GM12892 (cell line): ENCODE measurements at regions not wholly inside any gene's neighbourhood (a gene's known extent, or its start where the extent isn't known, plus 50 kb on each side); places are given as distances from the start of the nearest gene placed in this dataset.
"Not testable (repeated sequence)": the region's sequence is repeated elsewhere in the genome, so short reads cannot be mapped to it uniquely, and the experiment has no call there.

Source experiments
- DNase-seq: peaks from one replicate; pipeline ENCODE4 v3.0.0; 2011; ENCODE audit not compliant: insufficient read length
- FAIRE-seq: peaks from 2 replicates; lab custom pipeline; 2011; peaks lifted over from hg19 to GRCh38; lab: Jason Lieb, UNC
- POLR2A ChIP-seq: IDR thresholded peaks from 2 replicates; pipeline ENCODE4 v1.6.1; 2011; ENCODE audit warnings: low read depth, low read length, control low read depth
- POLR2AphosphoS5 ChIP-seq: IDR thresholded peaks from 2 replicates; pipeline ENCODE4 v1.6.1; 2011; ENCODE audit warnings: low read depth, low read length, control low read depth
- TAF1 ChIP-seq: IDR thresholded peaks from 2 replicates; pipeline ENCODE4 v1.6.1; 2011; ENCODE audit warnings: low read depth, mild to moderate bottlenecking, control low read depth, low read length, borderline replicate concordance

- DNase-seq = no peak
- TF ChIP-seq POLR2A (no peak), POLR2AphosphoS5 (no peak), TAF1 (no peak)
- no peak for FAIRE-seq
These were observed 615.3 kb downstream of the TFAP2A start for GRCh38 chr6:9799582-9799981.

DNA sequence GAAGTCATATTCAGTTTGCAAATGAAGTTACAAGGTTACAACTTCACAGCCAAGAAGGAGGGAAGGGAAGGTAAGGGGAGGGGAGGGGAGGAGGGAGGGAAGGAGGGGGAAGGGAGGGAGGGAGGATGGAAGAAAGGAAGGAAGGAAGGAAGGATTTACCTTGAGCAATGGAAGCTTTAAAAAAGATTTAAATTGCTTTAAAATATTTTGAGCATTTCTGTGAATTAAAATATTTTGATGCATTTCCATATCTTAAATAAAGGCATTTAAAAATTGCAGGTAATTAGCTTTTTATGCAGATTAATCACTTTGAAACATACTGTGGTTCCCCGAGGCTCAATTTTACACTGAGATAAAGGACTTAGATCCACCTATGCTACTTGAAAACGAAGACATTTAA, 618.0 kb downstream of the TFAP2A start:
- DNase-seq = no peak
- TF ChIP-seq POLR2AphosphoS5 = no peak
- TF ChIP-seq TAF1 = no peak
- TF ChIP-seq POLR2A = no peak
- FAIRE-seq = no peak

- FAIRE-seq (no peak), DNase-seq (no peak)
- no peak for TF ChIP-seq POLR2A
- no peak for TF ChIP-seq POLR2AphosphoS5
- TF ChIP-seq TAF1 = no peak
These were observed 619.0 kb downstream of the TFAP2A start for GRCh38 chr6:9795880-9796279.

GRCh38 chr6:9789201-9789600, 625.7 kb downstream of the TFAP2A start:
- DNase-seq (no peak), FAIRE-seq (no peak)
- TF ChIP-seq POLR2A = no peak
- TF ChIP-seq TAF1 = no peak
- no peak for TF ChIP-seq POLR2AphosphoS5

DNA sequence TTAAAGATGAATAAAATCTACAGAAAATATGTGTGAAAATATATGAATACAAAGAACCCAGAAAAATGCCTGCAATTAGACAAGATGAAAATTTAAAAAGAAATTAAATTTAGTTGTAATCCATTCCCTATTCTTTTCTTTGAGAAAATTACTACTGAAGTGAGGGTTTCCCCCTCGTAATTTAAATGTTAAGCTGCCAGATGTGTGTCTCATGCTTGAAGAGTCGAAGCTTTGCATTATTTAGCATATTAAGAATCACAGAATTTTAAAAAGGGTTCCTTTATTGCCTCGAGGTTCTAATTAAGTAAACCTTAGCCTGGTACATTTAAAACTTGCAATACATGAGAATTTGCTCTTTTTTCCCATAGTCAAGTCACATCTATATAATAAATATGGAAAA, 630.1 kb downstream of the TFAP2A start:
- DNase-seq (no peak), FAIRE-seq (no peak)
- TF ChIP-seq POLR2A (no peak), POLR2AphosphoS5 (no peak), TAF1 (no peak)

DNA sequence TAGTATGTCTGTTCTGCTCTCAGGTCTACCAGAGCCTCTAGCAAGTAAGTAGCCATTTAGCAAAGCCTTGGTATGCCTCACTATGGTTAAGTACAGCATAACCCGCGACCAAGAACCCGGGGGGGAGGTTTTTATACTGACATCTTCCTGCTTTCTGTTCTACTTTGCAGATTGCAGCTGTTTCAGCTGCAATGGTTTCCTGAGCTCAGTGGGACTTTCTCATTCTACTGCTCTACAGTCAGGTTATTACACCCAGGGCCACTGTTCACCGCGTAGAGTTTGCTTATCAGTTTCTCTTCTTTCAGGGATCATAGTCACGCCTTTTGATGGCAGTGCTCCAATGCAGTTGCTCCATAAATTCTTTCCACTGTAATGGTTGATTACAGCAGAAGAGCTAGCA, 631.3 kb downstream of the TFAP2A start:
- TF ChIP-seq POLR2A (no peak), POLR2AphosphoS5 (no peak), TAF1 (no peak)
- DNase-seq (no peak), FAIRE-seq (no peak)

- FAIRE-seq = no peak
- no peak for DNase-seq
- TF ChIP-seq POLR2A (no peak), TAF1 (no peak), POLR2AphosphoS5 (no peak)
These were observed 648.5 kb downstream of the TFAP2A start for GRCh38 chr6:9766240-9766915.

GRCh38 chr6:9761220-9761619, 653.7 kb downstream of the TFAP2A start:
- FAIRE-seq = no peak
- DNase-seq = no peak
- no peak for TF ChIP-seq TAF1
- TF ChIP-seq POLR2A = no peak
- TF ChIP-seq POLR2AphosphoS5 = no peak

- no peak for FAIRE-seq
These were observed 660.4 kb downstream of the TFAP2A start for GRCh38 chr6:9754515-9754914.

DNA sequence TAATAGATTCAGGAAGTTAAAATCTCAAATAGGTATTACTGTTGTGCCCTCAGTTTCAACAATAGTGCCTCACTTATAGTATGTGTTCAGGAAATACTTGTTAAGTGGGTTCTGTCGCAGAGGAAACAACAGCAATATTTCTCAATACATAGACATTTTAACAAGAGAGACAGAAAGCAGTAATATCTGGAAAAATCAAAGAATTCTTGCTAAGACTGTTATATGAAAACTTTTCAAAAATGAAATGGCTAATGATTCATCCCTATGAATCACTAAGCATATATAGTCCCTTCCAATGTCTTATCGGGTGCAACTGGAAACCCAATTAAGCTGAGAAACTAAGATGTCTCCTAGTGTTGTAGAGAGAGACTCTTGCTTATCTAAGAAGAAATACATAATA, 668.9 kb downstream of the TFAP2A start:
- FAIRE-seq (no peak), DNase-seq (no peak)
- no peak for TF ChIP-seq POLR2A
- TF ChIP-seq POLR2AphosphoS5 = no peak
- TF ChIP-seq TAF1 = no peak

More at GRCh38 chr6:9754515-9754914, 660.4 kb downstream of the TFAP2A start:
- no peak for DNase-seq
- no peak for TF ChIP-seq TAF1
- no peak for TF ChIP-seq POLR2AphosphoS5
- no peak for TF ChIP-seq POLR2A

- FAIRE-seq (no peak), DNase-seq (no peak)
- TF ChIP-seq POLR2A (no peak), TAF1 (no peak), POLR2AphosphoS5 (no peak)
These were observed 669.4 kb downstream of the TFAP2A start for GRCh38 chr6:9745476-9745875.

DNA sequence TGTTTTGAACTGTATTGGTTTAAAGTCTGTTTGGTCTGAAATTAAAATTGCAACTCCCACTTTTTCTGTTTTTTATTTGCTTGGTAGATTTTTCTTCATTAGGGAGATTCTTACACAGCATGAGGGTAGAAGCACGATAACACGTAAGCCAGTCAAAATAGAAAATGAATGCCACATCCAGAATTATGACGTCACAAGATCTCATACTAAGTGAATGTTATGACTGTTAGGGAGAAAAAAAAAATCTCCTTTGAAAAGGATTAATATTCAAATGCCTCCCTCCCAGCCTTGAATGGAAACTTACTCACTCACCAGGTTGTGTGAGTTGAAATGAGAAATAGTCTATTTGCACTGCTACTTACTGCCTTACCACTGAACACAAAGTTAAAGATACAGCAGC, 670.8 kb downstream of the TFAP2A start:
- no peak for FAIRE-seq
- TF ChIP-seq POLR2A (no peak), TAF1 (no peak), POLR2AphosphoS5 (no peak)

GRCh38 chr6:9732056-9732455, 682.8 kb downstream of the TFAP2A start:
- no peak for TF ChIP-seq TAF1
- no peak for TF ChIP-seq POLR2AphosphoS5
- TF ChIP-seq POLR2A = no peak
- DNase-seq (no peak), FAIRE-seq (no peak)

More for the DNA sequence above, 670.8 kb downstream of the TFAP2A start:
- DNase-seq = no peak

DNA sequence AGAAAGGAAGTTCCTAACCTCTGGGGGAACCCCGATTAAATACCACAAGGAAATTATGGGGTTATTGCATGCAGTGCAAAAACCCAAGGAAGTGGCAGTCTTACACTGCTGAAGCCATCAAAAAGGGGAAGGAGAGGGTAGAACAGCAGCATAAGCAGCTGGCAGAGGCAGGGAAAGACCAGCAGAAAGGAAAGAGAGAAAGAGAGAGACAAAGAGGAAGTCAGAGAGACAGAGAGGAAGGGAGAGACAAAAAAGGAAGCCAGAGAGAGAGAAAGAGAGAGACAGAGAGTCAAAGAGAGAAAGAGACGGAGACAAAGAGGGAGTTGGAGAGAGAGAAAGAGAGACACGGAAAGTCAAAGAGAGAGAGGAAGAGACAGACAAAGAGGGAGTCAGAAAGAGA, 689.1 kb downstream of the TFAP2A start:
- DNase-seq, FAIRE-seq: not testable (repeated sequence)
